ENCODE measurements at regions not wholly inside any gene's neighbourhood (a gene's known extent, or its start where the extent isn't known, plus 50 kb on each side); places are given as distances from the start of the nearest gene placed in this dataset.
A peak's percentile ranks its signal among the peaks of the same experiment; 100 is the strongest.

DNA sequence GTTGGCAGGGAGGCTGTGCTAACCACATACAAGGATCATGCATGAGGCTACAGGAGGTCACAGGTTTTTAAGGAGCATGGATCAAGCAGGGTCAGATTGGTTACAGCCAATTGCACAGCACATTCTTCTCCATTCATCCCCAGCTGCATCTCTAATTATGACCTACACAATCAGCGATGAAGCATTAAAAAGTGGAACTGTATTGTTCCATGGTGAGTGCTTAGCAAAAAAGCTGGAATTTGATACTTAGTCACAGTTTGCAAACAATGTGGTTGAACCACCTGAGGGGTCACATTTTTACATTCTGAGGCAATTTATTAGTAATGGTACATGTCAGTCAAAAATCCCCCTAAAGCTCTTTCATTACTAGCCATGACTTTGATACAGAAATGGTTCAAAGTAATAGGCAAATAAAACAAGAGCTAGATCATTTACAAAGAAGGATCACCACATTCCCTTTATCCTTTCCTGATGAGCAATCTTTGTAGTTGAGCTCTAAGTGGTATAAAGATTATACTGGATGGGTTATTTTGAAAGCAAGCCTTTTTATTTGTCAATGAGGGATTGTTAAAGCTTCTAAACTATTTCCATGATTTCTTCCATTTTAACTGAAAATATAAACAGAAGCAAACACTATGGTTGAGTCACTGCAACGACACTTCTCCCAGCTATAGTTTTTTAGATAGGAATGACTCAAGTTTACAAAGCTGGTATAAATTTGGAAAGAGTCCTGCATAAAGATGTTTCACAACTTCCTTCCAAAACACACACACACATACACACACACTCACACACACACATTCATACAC lies 217.8 kb upstream of the SEMA3A start:
- no peak overlapping the region for H3K4me3 ChIP-seq (ENCODE audit: low read length)
- DNase-seq: no peak
- H3K9me3 ChIP-seq (ENCODE audit: control insufficient read depth, low read length): no peaks in the 10 kb centered on the region
- ATAC-seq: no peak
- H3K4me1 ChIP-seq (ENCODE audit: control insufficient read depth, insufficient read depth, low read length): no peaks in the 10 kb centered on the region
- H3K27ac ChIP-seq (ENCODE audit: low read length): no peak overlapping the region
- H3K27me3 ChIP-seq (ENCODE audit: control insufficient read depth, insufficient read depth): no peaks in the 10 kb centered on the region
- 66% methylated on average over 2 of the region's 2 CpGs for WGBS
- intact Hi-C loops (cut with DNase I): no loop called here

- no peaks in the 10 kb centered on the region for H3K27me3 ChIP-seq (ENCODE audit: control insufficient read depth, insufficient read depth)
- no peak for ATAC-seq
- WGBS: 45% methylated on average over 1 of the region's 1 CpG
- no peak overlapping the region for H3K27ac ChIP-seq (ENCODE audit: low read length)
- H3K4me3 ChIP-seq (ENCODE audit: low read length): no peak overlapping the region
- no peaks in the 10 kb centered on the region for H3K4me1 ChIP-seq (ENCODE audit: control insufficient read depth, insufficient read depth, low read length)
- no peak for DNase-seq
- intact Hi-C loops (cut with DNase I): no loop called here
- H3K9me3 ChIP-seq (ENCODE audit: control insufficient read depth, low read length): peaks cover 2% of the 10 kb centered on the region
These were observed 205.1 kb upstream of the SEMA3A start for GRCh38 chr7:84399661-84400060.

DNA sequence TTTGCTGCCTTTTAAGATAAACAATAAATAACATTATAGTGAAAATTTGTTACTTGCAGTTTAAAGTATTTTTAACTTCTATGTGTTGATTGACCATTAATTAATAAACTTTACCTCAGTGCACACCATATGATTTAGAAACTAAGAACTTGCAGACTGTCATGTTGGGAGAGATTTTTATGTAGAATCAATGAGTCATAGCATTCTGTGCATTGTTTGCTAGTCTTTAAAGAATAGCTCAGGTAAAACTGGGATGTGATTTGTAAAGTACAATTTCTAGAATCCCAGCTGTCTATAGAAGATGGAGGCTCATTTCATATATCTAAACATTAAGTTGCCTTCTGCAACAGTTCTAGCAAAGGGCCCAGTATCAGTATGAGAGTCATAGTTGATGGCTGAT lies 199.6 kb upstream of the SEMA3A start:
- H3K27ac ChIP-seq (ENCODE audit: low read length): no peak overlapping the region
- intact Hi-C loops (cut with DNase I): no loop called here
- DNase-seq (no peak), ATAC-seq (no peak)
- H3K4me1 ChIP-seq (ENCODE audit: control insufficient read depth, insufficient read depth, low read length): no peaks in the 10 kb centered on the region
- no peaks in the 10 kb centered on the region for H3K9me3 ChIP-seq (ENCODE audit: control insufficient read depth, low read length)
- H3K27me3 ChIP-seq (ENCODE audit: control insufficient read depth, insufficient read depth): no peaks in the 10 kb centered on the region
- no peak overlapping the region for H3K4me3 ChIP-seq (ENCODE audit: low read length)

- ATAC-seq (no peak), DNase-seq (no peak)
- H3K4me3 ChIP-seq (ENCODE audit: low read length): no peak overlapping the region
- intact Hi-C loops (cut with DNase I): no loop called here
- H3K4me1 ChIP-seq (ENCODE audit: control insufficient read depth, insufficient read depth, low read length): no peaks in the 10 kb centered on the region
- H3K27me3 ChIP-seq (ENCODE audit: control insufficient read depth, insufficient read depth): no peaks in the 10 kb centered on the region
- H3K9me3 ChIP-seq (ENCODE audit: control insufficient read depth, low read length): no peaks in the 10 kb centered on the region
- H3K27ac ChIP-seq (ENCODE audit: low read length): no peak overlapping the region
These were observed 199.2 kb upstream of the SEMA3A start for GRCh38 chr7:84393786-84394185.

- DNase-seq (no peak), ATAC-seq (no peak)
- no peaks in the 10 kb centered on the region for H3K9me3 ChIP-seq (ENCODE audit: control insufficient read depth, low read length)
- H3K4me1 ChIP-seq (ENCODE audit: control insufficient read depth, insufficient read depth, low read length): no peaks in the 10 kb centered on the region
- no peaks in the 10 kb centered on the region for H3K27me3 ChIP-seq (ENCODE audit: control insufficient read depth, insufficient read depth)
- 76% methylated on average over 3 of the region's 3 CpGs for WGBS
- H3K4me3 ChIP-seq (ENCODE audit: low read length): no peak overlapping the region
- intact Hi-C loops (cut with DNase I): no loop called here
- no peak overlapping the region for H3K27ac ChIP-seq (ENCODE audit: low read length)
These were observed 196.3 kb upstream of the SEMA3A start for GRCh38 chr7:84390845-84391244.

GRCh38 chr7:84389242-84389641 lies 194.7 kb upstream of the SEMA3A start:
- intact Hi-C loops (cut with DNase I): no loop called here
- H3K4me3 ChIP-seq (ENCODE audit: low read length): no peak overlapping the region
- H3K9me3 ChIP-seq (ENCODE audit: control insufficient read depth, low read length): no peaks in the 10 kb centered on the region
- H3K27ac ChIP-seq (ENCODE audit: low read length): no peak overlapping the region
- H3K27me3 ChIP-seq (ENCODE audit: control insufficient read depth, insufficient read depth): no peaks in the 10 kb centered on the region
- no peaks in the 10 kb centered on the region for H3K4me1 ChIP-seq (ENCODE audit: control insufficient read depth, insufficient read depth, low read length)
- WGBS: 74% methylated on average over 4 of the region's 4 CpGs
- ATAC-seq (no peak), DNase-seq (no peak)

- no peaks in the 10 kb centered on the region for H3K9me3 ChIP-seq (ENCODE audit: control insufficient read depth, low read length)
- WGBS: 69% methylated on average over 1 of the region's 1 CpG
- H3K27ac ChIP-seq (ENCODE audit: low read length): no peak overlapping the region
- DNase-seq: no peak
- H3K27me3 ChIP-seq (ENCODE audit: control insufficient read depth, insufficient read depth): no peaks in the 10 kb centered on the region
- intact Hi-C loops (cut with DNase I): no loop called here
- no peak overlapping the region for H3K4me3 ChIP-seq (ENCODE audit: low read length)
- no peaks in the 10 kb centered on the region for H3K4me1 ChIP-seq (ENCODE audit: control insufficient read depth, insufficient read depth, low read length)
- no peak for ATAC-seq
These were observed 193.0 kb upstream of the SEMA3A start for GRCh38 chr7:84387595-84387994.

GRCh38 chr7:84384417-84384816 lies 189.8 kb upstream of the SEMA3A start:
- Histone ChIP-seq H3K4me1 (ENCODE audit: control insufficient read depth, insufficient read depth, low read length) (no peaks in the 10 kb centered on the region), H3K27ac (ENCODE audit: low read length) (no peak overlapping the region), H3K9me3 (ENCODE audit: control insufficient read depth, low read length) (no peaks in the 10 kb centered on the region), H3K27me3 (ENCODE audit: control insufficient read depth, insufficient read depth) (no peaks in the 10 kb centered on the region), H3K4me3 (ENCODE audit: low read length) (no peak overlapping the region)
- 68% methylated on average over 1 of the region's 1 CpG for WGBS
- DNase-seq (no peak), ATAC-seq (no peak)
- intact Hi-C loops (cut with DNase I): no loop called here

DNA sequence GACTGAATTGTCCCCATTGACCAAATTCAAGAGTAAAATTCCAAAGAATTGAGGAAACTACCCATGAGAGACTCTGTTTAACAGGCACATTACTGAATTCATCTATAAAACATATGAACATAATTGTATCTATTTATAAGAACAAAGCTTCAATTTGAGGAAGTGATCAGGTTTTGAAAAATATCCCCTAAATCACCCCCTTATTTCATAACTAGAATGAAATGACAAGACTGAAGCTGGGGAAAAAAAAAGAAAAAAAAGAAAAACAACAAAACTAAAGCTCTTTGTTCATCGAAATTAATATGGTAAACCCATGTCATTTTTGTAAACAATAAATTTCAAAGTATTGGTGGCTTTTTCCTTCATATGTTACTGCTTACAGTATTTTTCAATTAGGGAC lies 184.9 kb upstream of the SEMA3A start:
- Histone ChIP-seq H3K9me3 (ENCODE audit: control insufficient read depth, low read length) (no peaks in the 10 kb centered on the region), H3K4me1 (ENCODE audit: control insufficient read depth, insufficient read depth, low read length) (no peaks in the 10 kb centered on the region), H3K27me3 (ENCODE audit: control insufficient read depth, insufficient read depth) (no peaks in the 10 kb centered on the region), H3K27ac (ENCODE audit: low read length) (no peak overlapping the region), H3K4me3 (ENCODE audit: low read length) (no peak overlapping the region)
- no peak for ATAC-seq
- no peak for DNase-seq
- WGBS: 81% methylated on average over 1 of the region's 1 CpG
- intact Hi-C loops (cut with DNase I): no loop called here

DNA sequence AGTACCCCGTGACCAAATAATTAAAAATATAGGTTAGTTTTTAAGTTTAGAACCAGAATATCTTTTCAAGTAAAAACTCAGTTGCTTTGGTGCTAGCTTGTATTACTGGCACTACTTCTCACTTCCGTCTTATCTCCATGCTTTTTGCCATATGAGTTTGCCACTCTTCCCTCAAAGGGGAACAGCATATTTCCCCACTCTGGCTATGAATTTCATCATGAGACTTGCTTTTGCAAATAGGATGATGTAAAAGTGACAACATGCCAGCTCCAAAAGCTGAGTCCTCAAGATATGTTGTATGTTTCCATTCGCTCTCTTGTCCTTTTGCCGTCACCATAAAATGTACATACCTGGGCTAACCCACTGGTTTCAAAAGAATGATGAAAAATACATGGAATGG lies 178.1 kb upstream of the SEMA3A start:
- Histone ChIP-seq H3K4me1 (ENCODE audit: control insufficient read depth, insufficient read depth, low read length) (no peaks in the 10 kb centered on the region), H3K9me3 (ENCODE audit: control insufficient read depth, low read length) (no peaks in the 10 kb centered on the region), H3K27me3 (ENCODE audit: control insufficient read depth, insufficient read depth) (no peaks in the 10 kb centered on the region), H3K27ac (ENCODE audit: low read length) (no peak overlapping the region), H3K4me3 (ENCODE audit: low read length) (no peak overlapping the region)
- no peak for DNase-seq
- WGBS: 90% methylated on average over 4 of the region's 4 CpGs
- ATAC-seq: no peak
- intact Hi-C loops (cut with DNase I): no loop called here

DNA sequence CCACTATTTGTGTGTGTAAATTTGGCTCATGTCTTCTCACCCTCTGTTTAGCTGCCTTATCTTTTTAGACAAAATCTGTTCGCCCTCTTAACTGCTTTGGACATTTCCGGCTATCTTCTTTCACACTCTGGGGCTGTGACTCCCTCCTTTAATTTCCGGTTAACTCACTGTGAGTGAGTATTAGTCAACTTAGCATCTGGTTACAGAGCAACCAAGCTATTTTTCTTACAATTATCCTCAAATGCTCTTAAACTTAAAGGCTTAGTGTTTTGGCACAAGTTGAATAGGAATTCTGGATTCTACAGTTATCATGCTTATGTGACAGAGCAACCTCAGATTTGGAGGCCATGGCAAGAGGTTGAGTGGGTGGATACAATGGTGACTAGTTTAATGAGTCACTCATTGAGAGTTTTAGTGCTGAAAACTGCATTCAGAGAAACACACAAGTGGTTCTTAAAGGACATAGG lies 177.6 kb upstream of the SEMA3A start:
- Histone ChIP-seq H3K9me3 (ENCODE audit: control insufficient read depth, low read length) (no peaks in the 10 kb centered on the region), H3K27me3 (ENCODE audit: control insufficient read depth, insufficient read depth) (no peaks in the 10 kb centered on the region), H3K27ac (ENCODE audit: low read length) (no peak overlapping the region), H3K4me1 (ENCODE audit: control insufficient read depth, insufficient read depth, low read length) (no peaks in the 10 kb centered on the region), H3K4me3 (ENCODE audit: low read length) (no peak overlapping the region)
- 25% methylated on average over 3 of the region's 3 CpGs for WGBS
- intact Hi-C loops (cut with DNase I): no loop called here
- DNase-seq (no peak), ATAC-seq (peak; percentile 63 to 67)

DNA sequence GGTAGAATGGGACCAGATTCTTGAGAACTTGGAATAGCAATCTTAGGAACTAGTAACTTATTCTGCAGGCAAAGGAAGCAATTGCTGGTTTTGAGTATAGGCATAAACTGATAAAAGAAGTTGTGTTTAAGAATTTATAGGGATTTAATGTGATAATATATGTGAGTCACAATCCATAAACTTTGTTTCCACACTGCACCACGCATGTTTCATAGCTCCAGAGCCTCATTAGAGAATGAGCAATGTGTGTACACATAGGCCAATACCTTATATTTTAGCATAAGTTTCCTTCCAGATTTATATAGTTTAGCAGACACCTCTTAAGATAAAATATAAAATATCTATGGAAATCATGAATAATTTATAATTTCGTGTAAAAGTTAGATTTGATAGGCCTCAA lies 175.5 kb upstream of the SEMA3A start:
- Histone ChIP-seq H3K27ac (ENCODE audit: low read length) (no peak overlapping the region), H3K4me3 (ENCODE audit: low read length) (no peak overlapping the region), H3K4me1 (ENCODE audit: control insufficient read depth, insufficient read depth, low read length) (no peaks in the 10 kb centered on the region), H3K9me3 (ENCODE audit: control insufficient read depth, low read length) (no peaks in the 10 kb centered on the region), H3K27me3 (ENCODE audit: control insufficient read depth, insufficient read depth) (no peaks in the 10 kb centered on the region)
- DNase-seq (no peak), ATAC-seq (no peak)
- WGBS: 40% methylated on average over 2 of the region's 2 CpGs
- intact Hi-C loops (cut with DNase I): no loop called here

Measured in right cardiac atrium (tissue), 5 donors.